NCI-H1436 treated with DMSO at 0.1 percent for 48 hours (cell line): ENCODE measurements at regions not wholly inside any gene's neighbourhood (a gene's known extent, or its start where the extent isn't known, plus 50 kb on each side); places are given as distances from the start of the nearest gene placed in this dataset.

Experiments
- DNase-seq: peaks from one replicate; lab custom pipeline; 2025; lab: John Stamatoyannopoulos, UW

DNA sequence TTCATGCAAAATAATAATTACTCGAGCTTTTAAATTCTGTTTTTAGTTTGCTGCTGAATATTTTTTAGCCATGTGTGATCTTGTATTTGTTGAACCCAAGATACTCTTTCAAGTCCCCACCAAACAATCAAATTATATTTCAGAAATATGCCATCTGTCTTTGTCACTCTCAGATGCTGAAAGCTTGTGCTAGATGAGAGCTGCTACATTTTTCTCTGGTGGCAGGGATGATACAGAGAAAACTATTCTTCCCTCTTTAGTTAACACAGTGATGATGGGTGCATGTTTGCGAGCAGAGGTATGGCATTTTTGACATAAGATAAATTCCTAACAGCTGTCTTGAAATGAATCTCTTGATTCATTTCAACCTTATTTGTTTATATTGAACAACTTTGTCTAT is 100.6 kb upstream of the NPHP3 start:
- DNase-seq: no peak

DNA sequence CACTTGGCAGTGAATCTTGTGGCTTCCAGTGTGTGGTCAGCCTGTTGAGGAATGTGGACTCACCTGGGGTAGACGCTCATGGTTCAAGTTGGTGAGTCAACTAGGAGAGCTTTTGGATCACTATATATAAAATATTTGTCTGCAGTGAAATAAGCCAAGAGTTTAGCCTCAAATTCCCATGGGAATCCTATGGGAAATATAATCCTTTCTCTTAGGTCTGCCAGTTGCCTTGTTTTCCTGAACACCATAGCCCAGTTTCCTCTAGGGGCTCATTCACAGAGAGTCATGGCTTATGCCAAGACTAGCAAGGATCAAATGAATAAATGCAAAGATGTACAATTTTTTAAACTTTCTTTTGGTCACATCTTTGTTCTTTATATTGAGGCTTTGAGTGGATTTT is 100.1 kb upstream of the NPHP3 start:
- DNase-seq: no peak

DNA sequence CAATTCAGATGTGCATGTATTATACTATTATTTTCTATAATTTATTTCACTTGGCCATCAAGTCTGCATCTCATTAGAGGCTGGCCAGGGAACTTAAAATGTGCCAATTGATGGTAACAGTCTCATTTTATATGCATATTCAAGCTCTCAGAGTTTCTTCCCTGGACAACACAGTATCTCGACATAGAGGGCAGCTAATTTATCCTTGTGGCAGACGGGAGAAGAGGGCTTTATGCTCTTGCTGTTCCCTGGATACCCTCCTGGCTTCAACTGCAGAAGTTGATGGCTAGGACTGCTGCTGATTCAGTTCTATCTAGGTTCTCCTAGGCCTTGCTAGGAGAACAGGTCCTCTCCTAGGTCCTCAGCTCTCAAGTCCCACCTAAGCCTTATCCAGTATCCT is 99.1 kb upstream of the NPHP3 start:
- DNase-seq: no peak

DNA sequence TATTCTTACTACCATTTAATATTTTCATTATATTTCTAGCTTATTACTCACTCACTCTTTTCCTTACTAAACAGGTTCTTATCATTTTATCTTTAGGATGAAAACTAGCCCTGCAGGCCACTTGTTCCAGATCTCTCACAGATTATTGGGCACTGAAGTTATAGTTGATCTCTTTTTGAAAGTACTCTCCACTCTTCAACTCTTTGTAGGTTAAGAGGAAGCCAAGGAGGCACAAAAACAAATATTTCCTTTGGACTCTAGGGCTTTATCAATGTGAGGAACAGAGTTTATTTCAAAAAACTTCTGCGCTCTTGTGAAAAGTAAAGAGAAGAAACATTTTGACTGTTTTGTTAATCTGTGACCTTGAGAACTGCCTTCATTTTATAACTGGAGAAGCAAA is 96.0 kb upstream of the NPHP3 start:
- no peak for DNase-seq

DNA sequence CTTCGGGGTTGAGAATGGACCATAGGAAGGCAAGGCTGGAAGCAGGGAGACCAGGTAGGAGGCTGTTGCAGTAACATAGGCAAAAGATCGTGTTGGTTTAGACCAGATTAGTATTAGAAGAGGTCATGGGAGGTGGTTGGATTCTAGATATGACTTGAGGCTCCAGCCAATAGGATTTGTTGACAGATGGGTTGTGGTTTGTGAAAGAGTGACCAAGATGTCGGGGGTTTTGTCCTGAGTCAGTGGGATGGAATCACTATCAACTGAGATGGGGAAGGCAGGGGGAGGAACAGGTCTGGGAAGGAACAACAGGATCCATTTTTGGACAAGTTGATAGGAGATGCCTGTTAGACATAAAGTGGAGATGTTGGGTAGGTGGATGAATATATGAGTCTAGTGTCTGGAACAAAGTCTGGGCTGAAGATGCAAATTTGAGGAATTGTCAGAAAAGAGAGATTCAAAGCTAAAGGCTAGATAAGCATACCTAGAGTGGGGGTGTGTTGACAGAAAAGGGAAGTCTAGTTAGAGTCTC is 95.5 kb upstream of the NPHP3 start:
- DNase-seq: no peak

DNA sequence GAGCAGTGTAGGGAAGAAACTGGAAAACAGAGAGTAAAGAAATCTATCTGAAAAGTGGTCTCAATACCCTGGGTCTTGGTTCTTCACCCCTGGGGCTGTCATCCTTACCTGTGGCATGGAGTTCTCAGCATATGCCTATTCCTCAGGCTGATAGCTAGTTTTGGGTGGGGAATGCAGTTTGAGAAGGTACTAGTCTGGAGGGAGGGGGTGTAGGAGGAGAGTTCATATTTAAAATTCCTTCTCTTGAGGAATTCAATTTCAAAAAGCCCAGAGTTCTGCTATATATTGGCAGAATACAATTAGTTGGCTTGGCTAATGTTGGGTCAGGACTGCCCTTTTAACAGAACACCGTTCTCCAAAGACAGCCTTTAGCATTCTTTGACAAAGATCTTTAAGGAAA is 82.9 kb upstream of the NPHP3 start:
- no peak for DNase-seq

DNA sequence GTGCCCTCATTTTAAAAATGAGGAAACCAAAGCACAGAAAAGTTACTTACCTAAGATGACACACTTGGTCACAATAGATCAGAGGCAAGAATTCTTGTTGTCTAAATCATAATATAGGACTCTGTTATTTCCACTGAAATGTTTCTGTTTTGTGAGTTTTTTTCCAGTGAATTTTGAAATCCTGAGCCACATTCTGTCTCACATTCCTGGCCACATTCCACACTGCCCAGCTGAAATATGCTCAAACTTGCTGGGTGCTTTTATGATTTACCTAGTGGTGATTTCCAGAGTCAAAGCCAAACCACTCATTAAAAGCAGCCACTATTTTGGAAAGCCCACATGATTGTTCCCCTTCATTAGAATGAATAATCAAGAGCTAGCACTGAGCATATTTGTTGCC is 82.3 kb upstream of the NPHP3 start:
- DNase-seq: no peak

DNA sequence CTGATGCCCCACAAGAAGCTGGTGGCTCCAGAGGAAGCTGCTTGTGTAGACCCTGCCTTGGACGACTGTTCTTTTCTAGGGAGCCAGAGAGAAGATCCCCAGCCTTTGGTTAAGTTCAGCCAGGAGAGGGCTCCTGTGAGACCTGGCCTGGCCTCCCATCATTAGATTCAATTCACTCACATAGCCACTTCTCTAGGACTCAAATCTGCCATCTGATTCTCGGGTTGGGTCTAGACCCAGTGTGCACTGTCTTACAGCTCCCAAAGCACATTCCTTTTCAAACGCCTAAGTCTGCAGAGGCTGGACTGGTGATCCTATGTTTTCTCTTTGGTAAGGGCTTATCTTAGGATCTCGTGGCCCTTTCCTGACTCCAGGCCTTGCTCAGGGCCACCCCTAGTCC is 81.7 kb upstream of the NPHP3 start:
- DNase-seq: no peak

DNA sequence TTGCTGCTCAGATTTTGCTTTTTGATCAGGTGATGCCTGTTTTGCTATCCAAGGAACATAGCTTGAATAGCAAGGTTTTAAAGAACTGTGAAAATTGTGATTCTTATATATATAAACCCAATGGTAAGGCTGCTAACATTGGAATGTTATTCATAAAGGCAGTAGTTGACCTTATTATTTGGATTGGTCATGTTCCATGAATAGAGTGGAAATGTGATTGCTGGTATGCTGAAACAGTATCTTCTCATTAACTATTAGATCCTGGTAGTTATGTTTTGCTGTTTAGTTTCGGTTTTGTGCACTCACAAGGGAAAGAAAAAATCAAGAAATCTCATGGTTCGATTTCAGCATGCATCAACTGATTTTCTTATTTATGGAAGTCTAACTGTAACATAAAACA is 78.7 kb upstream of the NPHP3 start:
- DNase-seq: no peak

DNA sequence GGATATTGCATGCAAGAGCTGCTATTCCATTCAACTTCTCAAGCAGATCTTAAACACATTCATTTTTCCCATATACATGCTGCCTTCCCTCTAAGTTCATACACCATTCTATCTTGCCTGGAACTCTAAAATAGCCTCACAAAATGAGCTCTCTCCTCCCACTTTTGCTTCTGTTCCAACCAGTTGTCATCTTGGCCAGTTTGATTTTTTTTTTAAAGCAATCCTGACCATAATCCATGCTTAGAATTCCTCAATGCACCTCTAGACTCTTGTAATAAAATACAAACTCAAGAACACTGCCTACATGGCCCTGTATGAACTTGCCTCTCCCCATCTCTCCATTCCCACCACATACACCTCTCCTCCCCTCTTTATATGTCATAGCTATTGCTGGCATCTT is 68.6 kb upstream of the NPHP3 start:
- no peak for DNase-seq

DNA sequence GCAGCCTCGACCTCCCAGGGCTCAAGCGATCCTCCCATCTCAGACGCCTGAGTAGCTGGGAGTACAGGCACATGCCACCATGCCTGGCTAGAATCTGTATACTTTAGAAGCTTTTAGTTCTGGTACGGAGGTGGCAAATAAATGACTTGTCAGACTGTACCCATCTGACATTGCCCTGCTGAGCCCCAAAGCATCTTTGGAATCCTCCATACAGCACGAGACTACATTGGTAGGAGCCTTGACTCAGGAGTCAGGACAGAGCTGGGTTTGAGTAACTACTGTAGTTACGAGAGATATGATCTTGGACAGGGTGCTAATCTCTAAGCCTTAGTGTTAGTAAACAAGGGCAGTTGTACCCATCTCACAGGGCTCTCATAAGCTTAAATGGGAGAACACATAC is 67.8 kb upstream of the NPHP3 start:
- DNase-seq: no peak

DNA sequence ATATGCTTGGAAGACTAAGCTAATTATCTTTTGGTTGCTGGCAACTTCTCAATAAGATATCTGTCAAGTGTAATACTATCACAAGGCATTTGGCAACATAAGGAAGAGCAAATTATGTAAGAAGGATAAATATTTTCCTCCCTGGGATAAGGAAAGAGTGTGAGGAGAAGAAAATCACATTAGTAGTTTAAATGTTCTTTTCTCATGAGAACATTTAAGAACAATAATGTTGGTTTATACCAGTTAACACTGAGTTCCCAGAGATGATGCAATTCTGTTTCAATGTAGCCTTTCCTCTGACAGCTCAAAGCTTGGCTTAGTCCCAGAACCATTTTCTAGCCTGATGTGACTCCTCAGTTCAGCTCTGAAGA is 66.1 kb upstream of the NPHP3 start:
- peak; percentile 44 for DNase-seq

DNA sequence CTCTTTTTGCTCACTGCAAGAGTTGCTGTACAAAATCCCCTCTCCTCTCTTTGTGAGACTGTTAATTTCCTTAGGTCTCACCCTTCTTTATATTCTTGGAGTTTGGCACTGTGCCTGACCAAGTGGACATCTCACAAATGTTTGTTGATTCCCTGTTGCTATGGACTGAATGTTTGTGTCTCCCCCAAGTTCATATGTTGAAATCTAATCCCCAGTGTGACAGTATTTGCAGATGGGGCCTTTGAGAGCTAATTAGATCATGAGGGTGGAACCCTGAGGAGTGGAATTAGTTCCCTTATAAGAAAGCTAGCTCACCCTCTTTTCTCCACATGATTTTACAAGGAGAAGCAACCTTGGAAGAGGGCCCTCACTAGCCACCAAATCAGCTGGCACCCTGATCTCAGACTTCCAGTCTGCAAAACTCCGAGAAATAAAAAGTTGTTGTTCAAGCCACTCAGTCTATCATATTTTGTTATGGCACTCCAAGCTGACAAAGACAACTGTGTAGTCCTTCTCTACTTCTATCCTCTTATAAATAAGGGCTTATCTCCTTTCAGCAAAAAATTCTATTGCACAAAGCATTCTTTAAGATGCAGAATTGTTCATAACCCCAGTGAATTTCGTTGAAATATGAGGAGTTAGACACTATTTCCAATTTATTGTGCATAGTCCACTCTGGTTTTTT is 65.5 kb upstream of the NPHP3 start:
- no peak for DNase-seq

DNA sequence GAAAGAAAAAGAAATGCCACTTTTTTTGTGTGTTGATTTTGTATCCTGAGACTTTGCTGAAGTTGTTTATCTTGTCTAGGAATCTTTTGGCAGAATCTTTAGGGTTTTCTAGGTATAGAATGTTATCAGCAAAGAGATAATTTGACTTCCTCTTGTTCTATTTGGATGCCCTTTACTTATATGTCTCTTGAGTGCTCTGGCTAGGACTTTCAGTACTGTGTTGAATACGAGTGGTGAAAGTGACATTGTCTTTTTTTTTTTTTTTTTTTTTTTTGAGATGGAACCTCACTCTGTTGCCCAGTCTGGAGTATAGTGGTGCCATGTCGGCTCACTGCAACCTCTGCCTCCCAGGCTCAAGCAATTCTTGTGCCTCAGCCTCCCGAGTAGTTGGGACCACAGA is 64.7 kb upstream of the NPHP3 start:
- DNase-seq: no peak

DNA sequence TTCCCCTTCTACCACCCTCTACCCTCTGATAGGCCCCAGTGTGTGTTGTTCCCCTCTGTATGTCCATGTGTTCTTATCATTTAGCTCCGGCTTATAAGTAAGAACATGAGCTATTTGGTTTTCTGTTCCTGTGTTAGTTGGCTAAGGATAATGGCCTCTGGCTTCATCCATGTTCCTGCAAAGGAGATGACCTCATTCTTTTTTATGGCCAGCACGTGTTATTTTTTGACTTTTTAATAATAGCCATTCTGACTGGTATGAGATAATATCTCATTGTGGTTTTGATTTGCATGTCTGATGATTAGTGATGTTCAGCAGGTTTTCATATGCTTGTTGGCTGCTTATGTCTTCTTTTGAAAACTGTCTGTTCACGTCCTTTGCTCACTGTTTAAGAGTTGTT is 63.1 kb upstream of the NPHP3 start:
- no peak for DNase-seq

DNA sequence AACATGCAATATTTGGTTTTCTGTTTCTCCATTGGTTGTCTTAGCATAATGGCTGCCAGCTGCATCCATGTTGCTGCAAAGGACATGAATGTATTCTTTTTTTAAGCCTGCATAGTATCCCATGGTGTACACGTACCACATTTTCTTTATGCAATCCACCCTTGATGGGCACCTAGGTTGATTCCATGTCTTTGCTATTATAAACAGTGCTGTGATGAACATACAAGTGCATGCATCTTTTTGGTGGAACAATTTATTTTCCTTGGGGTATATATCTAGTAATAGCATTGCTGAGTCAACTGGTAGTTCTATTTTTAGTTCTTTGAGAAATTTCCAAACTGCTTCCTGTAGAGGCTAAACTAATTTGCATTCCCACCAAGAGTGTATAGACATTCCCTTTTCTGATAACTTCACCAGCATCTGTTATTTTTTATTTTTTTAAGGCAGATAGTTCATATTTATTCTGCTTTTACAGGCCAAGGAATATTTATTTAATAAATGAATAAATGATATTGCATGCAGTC is 62.4 kb upstream of the NPHP3 start:
- DNase-seq: no peak

DNA sequence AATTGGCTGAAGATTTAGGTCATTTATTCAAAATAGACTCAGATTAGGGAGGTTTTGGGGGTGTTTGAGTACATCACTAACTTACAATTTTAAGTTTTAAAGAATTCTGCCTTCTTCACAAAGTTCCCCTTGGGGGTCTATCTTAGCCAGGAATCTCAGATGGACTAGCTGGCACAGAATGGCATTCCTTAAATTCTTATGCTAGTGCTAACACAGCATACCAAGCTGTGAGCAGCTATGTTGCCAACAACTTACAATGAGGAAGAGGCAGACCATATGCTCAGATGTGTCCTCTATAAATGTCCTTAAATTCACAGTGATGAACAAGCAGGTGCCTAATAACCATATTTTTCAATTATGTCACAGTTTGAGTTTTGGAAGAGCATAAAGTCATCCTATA is 60.9 kb upstream of the NPHP3 start:
- DNase-seq: no peak

DNA sequence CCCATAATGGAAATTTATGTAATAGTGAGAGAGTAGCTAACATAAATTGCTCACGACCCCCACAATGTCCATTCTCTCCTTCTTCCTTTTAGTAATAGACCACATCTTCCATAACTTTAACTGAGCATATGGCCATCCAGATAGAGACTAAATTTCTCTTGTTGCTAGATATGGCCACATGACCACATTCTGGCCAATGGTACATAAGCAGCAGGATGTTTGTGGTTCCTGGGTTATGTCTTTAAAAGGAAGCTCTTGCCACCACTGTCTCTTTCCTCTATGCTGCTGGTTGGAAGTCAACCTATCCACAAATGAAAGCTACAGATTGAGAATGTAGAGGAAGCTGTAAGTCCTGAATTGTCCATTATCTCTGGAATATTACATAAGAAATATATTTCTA is 59.7 kb upstream of the NPHP3 start:
- no peak for DNase-seq

DNA sequence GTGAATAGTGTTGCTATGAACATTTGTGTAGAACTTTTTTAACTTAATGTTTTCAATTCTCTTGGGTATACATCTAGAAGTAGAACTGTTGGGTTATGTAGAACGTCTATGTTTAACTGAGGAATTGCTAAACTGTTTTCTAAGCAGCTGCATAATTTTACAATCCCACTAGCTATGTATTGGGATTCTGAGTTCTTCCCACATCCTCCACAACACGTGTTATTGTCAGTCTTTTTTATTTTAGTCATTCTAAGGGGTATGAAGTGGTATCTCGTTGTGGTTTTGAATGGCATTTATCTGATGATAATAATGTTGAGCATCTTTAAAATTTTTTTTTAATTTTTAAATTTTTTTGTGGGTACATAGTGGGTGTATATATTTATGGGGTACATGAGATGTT is 55.0 kb upstream of the NPHP3 start:
- no peak for DNase-seq

DNA sequence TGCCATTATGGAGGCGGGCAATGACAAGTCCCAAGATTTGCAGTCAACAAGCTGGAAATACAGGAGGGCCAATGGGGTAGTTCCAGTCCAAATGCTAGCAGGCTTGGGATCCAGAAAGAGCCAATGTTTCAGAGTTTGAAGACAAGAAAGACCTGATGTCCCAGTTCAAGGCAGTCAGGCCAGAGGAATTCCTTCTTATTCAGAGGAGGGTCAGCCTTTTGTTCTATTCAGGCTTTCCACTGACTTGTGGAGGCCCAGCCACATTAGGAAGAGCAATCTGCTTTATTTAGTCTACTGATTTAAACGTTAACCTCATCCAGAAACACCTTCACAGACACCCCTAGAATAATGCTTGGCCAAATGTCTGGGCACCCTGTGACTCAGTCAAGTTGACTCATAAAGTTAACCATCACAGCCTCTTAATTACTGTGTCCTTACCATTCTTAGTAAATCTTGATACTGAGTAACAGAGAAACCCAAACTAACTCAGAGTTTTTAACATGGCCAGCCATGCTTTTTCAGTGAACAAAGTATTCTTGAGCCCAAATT is 50.9 kb upstream of the NPHP3 start:
- no peak for DNase-seq

DNA sequence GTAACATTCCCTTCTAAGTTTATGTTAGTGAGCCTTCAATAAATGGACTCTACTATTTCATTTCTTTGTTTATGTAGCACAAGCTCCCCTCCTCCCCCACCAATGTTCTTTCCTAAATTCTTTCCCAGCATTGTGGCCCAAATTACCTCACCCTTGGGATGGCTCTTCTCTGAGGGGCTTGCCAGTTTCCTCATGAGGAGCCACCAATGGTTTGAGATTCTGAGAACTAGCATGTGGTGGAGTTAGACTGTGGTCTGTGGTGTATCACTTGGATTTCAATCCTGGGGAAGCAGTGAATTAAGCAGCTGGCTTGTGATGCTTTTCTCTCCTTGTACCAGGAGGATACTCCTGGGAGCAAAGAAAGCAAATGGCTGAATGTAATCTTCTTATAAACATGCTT is 50.0 kb upstream of the NPHP3 start:
- no peak for DNase-seq
